ENCODE measurements at regions not wholly inside any gene's neighbourhood (a gene's known extent, or its start where the extent isn't known, plus 50 kb on each side); places are given as distances from the start of the nearest gene placed in this dataset.
"Not testable (repeated sequence)": the region's sequence is repeated elsewhere in the genome, so short reads cannot be mapped to it uniquely, and the experiment has no call there.

DNA sequence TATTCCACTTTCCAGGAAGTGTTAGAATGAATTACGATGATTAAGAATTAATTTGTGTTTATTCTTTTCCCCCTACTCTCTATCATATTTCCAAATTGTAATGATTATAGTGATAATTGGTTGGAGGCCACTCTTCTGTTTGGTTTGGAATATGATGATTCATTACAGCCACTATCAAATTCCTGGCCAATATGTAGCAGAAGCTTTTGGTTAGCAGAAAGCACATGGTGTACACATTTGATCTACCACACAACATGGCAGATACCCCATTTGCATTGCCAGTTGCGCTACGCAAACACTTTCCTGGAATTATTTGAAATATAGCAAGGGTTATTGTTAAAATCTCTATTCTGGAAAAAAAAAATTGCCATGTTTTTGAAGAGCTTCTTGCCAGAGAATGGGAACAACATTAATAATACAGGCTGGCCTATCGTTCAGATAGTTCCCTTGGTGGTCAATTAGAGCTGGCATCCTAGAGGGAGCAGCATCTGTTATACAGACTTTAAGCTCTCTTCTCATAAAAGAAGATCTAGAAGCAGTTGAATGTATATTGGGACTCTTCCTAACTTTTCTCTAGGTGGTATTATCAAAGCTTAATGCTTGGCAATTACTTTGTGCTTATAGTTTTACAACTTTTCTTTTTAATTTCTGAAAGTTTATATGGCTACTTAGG is 455.0 kb upstream of the ACTBL2 start:
- H3K4me3 Mint-ChIP-seq, result no peak overlapping the region
- Histone ChIP-seq H3K4me3 (ENCODE audit: low read length) (no peak overlapping the region), H3K27me3 (ENCODE audit: insufficient read depth, low read length, poor library complexity, severe bottlenecking) (no peaks in the 10 kb centered on the region), H3K36me3 (ENCODE audit: insufficient read depth, low read length) (no peaks in the 10 kb centered on the region), H3K27ac (ENCODE audit: low read depth, low read length) (no peak overlapping the region), H3K4me1 (ENCODE audit: insufficient read depth, low read length) (no peaks in the 10 kb centered on the region), H3K9me3 (ENCODE audit: low read length) (no peaks in the 10 kb centered on the region)
- peaks cover 0 to 10% (median 5%) of the 10 kb centered on the region in 5 donors for H3K9me3 Mint-ChIP-seq
- POLR2A ChIA-PET, result no interaction called here
- CTCF ChIA-PET, result no interaction called here
- no peaks in the 10 kb centered on the region for H3K27me3 Mint-ChIP-seq
- DNase-seq, result no peak
- H3K27ac Mint-ChIP-seq, result no peak overlapping the region
- no peaks in the 10 kb centered on the region for H3K4me1 Mint-ChIP-seq
- no peaks in the 10 kb centered on the region for H3K36me3 Mint-ChIP-seq

DNA sequence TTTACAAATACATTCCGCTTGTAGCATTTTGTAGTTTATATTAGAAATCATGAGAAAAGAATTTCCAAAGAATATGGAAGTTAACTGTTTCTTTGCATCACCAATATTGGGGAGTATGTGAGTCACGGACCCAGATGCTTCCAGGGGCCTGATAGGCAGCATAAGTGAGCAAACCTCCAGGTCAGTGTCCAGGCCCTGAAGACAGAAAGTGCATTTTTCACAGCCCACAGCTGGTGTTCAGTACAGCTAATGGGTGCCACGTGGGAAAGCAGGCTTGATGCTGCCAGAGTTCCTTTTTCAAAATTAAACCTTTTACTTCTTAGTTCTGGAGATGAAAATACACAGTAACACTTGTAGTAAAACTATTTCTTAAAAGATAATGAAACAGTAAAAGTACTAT is 454.4 kb upstream of the ACTBL2 start:
- POLR2A ChIA-PET, result no interaction called here
- H3K9me3 ChIP-seq (ENCODE audit: low read length), result no peaks in the 10 kb centered on the region
- CTCF ChIA-PET, result no interaction called here
- Mint-ChIP-seq H3K9me3 (peaks cover 0 to 9% (median 5%) of the 10 kb centered on the region in 5 donors), H3K4me3 (no peak overlapping the region), H3K4me1 (no peaks in the 10 kb centered on the region), H3K27ac (no peak overlapping the region), H3K27me3 (no peaks in the 10 kb centered on the region), H3K36me3 (no peaks in the 10 kb centered on the region)
- H3K36me3 ChIP-seq (ENCODE audit: insufficient read depth, low read length), result no peaks in the 10 kb centered on the region
- DNase-seq, result no peak
- H3K27ac ChIP-seq (ENCODE audit: low read depth, low read length), result no peak overlapping the region
- no peak overlapping the region for H3K4me3 ChIP-seq (ENCODE audit: low read length)
- H3K27me3 ChIP-seq (ENCODE audit: insufficient read depth, low read length, poor library complexity, severe bottlenecking), result no peaks in the 10 kb centered on the region
- no peaks in the 10 kb centered on the region for H3K4me1 ChIP-seq (ENCODE audit: insufficient read depth, low read length)

DNA sequence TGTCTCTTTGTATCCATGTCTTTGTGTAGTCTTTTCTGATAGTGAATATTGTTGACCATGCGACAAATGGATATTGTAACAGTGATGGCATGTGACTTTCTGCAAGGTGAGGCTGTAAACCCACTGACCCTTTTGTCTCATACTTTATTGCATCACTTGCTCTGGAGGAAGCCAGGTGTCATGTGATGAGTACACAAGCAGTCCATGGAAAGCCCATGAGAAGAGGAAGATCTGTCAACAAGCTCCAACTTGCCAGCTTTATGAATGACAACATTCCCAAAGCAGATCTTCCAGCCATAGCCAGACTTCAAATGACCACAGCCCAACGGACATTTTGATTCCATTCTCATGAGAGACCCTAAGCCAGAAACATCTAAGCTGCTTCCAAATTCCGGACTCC is 450.1 kb upstream of the ACTBL2 start:
- ChIA-PET CTCF (no interaction called here), POLR2A (no interaction called here)
- Mint-ChIP-seq H3K27me3 (no peaks in the 10 kb centered on the region), H3K9me3 (peaks cover 2 to 6% (median 4%) of the 10 kb centered on the region in 5 donors), H3K27ac (no peak overlapping the region), H3K36me3 (no peaks in the 10 kb centered on the region), H3K4me3 (no peak overlapping the region), H3K4me1 (no peaks in the 10 kb centered on the region)
- H3K27ac ChIP-seq (ENCODE audit: low read depth, low read length), result no peak overlapping the region
- H3K27me3 ChIP-seq (ENCODE audit: insufficient read depth, low read length, poor library complexity, severe bottlenecking), result no peaks in the 10 kb centered on the region
- H3K36me3 ChIP-seq (ENCODE audit: insufficient read depth, low read length), result no peaks in the 10 kb centered on the region
- H3K9me3 ChIP-seq (ENCODE audit: low read length), result no peaks in the 10 kb centered on the region
- no peaks in the 10 kb centered on the region for H3K4me1 ChIP-seq (ENCODE audit: insufficient read depth, low read length)
- no peak overlapping the region for H3K4me3 ChIP-seq (ENCODE audit: low read length)
- DNase-seq, result no peak

DNA sequence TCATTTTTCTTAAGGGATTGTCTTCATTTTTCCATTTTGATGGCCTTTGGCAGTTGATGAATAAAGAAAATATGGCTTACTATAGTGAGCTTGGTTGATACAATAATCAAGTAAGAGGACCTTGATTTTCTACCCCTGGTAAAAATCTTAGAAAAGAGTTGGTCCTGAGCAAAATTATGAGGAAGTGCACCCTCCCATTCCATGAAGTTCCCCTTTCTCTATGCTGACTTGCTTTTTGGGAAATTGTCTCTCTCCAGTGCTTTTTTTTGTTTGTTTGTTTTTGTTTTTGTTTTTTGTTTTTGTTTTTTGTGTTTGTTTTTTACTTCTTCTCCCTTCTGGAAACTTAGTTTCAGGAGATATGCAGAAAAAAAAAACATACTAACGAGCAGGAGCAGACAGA is 449.2 kb upstream of the ACTBL2 start:
- no peaks in the 10 kb centered on the region for H3K36me3 ChIP-seq (ENCODE audit: insufficient read depth, low read length)
- no peak overlapping the region for H3K27ac ChIP-seq (ENCODE audit: low read depth, low read length)
- H3K9me3 ChIP-seq (ENCODE audit: low read length), result no peaks in the 10 kb centered on the region
- H3K27me3 ChIP-seq (ENCODE audit: insufficient read depth, low read length, poor library complexity, severe bottlenecking), result no peaks in the 10 kb centered on the region
- H3K4me1 Mint-ChIP-seq, result no peaks in the 10 kb centered on the region
- no peaks in the 10 kb centered on the region for H3K4me1 ChIP-seq (ENCODE audit: insufficient read depth, low read length)
- no peak for DNase-seq
- no peaks in the 10 kb centered on the region for H3K27me3 Mint-ChIP-seq
- ChIA-PET POLR2A (no interaction called here), CTCF (no interaction called here)
- H3K4me3 ChIP-seq (ENCODE audit: low read length), result no peak overlapping the region
- H3K27ac Mint-ChIP-seq, result no peak overlapping the region
- H3K36me3 Mint-ChIP-seq, result no peaks in the 10 kb centered on the region
- H3K9me3 Mint-ChIP-seq, result peaks cover 2 to 6% (median 4%) of the 10 kb centered on the region in 5 donors
- no peak overlapping the region for H3K4me3 Mint-ChIP-seq

DNA sequence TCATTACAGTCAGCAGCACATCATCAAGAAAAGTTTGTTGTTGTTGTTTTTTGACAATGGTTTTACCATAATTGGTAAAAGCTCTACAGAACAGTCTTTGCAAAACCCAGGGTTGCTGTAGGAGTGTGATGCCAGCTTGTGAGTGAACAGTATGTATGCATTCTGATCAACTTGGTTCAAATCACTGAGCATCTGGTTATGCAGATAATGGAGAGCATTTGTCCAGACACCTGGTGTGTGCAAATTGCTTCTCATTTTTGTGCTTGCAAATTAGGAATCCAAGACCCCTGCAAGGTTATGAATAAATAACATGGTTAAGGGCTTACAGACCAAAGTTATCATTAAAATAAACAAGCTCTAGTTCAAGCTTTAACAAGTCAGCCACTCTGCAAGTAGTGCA is 448.7 kb upstream of the ACTBL2 start:
- DNase-seq, result no peak
- Mint-ChIP-seq H3K27ac (no peak overlapping the region), H3K27me3 (no peaks in the 10 kb centered on the region), H3K4me1 (no peaks in the 10 kb centered on the region), H3K4me3 (no peak overlapping the region), H3K36me3 (no peaks in the 10 kb centered on the region), H3K9me3 (peaks cover 2 to 6% (median 4%) of the 10 kb centered on the region in 5 donors)
- Histone ChIP-seq H3K36me3 (ENCODE audit: insufficient read depth, low read length) (no peaks in the 10 kb centered on the region), H3K27ac (ENCODE audit: low read depth, low read length) (no peak overlapping the region), H3K4me1 (ENCODE audit: insufficient read depth, low read length) (no peaks in the 10 kb centered on the region), H3K4me3 (ENCODE audit: low read length) (no peak overlapping the region), H3K27me3 (ENCODE audit: insufficient read depth, low read length, poor library complexity, severe bottlenecking) (no peaks in the 10 kb centered on the region), H3K9me3 (ENCODE audit: low read length) (no peaks in the 10 kb centered on the region)
- ChIA-PET CTCF (no interaction called here), POLR2A (no interaction called here)

GRCh38 chr5:57929271-57929670 is 446.7 kb upstream of the ACTBL2 start:
- Mint-ChIP-seq H3K4me3 (no peak overlapping the region), H3K36me3 (no peaks in the 10 kb centered on the region), H3K4me1 (no peaks in the 10 kb centered on the region), H3K27me3 (no peaks in the 10 kb centered on the region), H3K9me3 (peaks cover 0 to 10% (median 7%) of the 10 kb centered on the region in 5 donors), H3K27ac (no peak overlapping the region)
- Histone ChIP-seq H3K36me3 (ENCODE audit: insufficient read depth, low read length) (no peaks in the 10 kb centered on the region), H3K27me3 (ENCODE audit: insufficient read depth, low read length, poor library complexity, severe bottlenecking) (no peaks in the 10 kb centered on the region), H3K4me3 (ENCODE audit: low read length) (no peak overlapping the region), H3K27ac (ENCODE audit: low read depth, low read length) (no peak overlapping the region), H3K4me1 (ENCODE audit: insufficient read depth, low read length) (no peaks in the 10 kb centered on the region), H3K9me3 (ENCODE audit: low read length) (no peaks in the 10 kb centered on the region)
- ChIA-PET POLR2A (no interaction called here), CTCF (no interaction called here)
- no peak for DNase-seq

DNA sequence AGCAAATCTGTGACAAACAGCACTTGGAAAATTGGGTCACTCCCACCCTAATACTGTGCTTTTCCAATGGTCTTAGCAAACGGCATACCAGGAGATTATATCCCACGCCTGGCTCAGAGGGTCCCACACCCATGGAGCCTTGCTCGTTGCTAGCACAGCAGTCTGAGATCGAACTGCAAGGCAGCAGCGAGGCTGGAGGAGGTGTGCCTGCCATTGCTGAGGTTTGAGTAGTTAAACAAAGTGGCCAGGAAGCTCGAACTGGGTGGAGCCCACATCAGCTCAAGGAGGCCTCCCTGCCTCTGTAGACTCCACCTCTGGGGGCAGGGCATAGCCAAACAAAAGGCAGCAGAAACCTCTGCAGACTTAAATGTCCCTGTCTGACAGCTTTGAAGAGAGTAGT is 440.5 kb upstream of the ACTBL2 start:
- H3K27me3 Mint-ChIP-seq; CTCF ChIA-PET; H3K4me1 ChIP-seq (ENCODE audit: insufficient read depth, low read length); DNase-seq; H3K4me3 ChIP-seq (ENCODE audit: low read length); H3K36me3 ChIP-seq (ENCODE audit: insufficient read depth, low read length); H3K9me3 ChIP-seq (ENCODE audit: low read length); POLR2A ChIA-PET; H3K27ac Mint-ChIP-seq; H3K27ac ChIP-seq (ENCODE audit: low read depth, low read length); H3K4me3 Mint-ChIP-seq; H3K27me3 ChIP-seq (ENCODE audit: insufficient read depth, low read length, poor library complexity, severe bottlenecking); H3K4me1 Mint-ChIP-seq; H3K36me3 Mint-ChIP-seq: not testable (repeated sequence)
- peaks cover 0 to 12% (median 8%) of the 10 kb centered on the region in 5 donors for H3K9me3 Mint-ChIP-seq

DNA sequence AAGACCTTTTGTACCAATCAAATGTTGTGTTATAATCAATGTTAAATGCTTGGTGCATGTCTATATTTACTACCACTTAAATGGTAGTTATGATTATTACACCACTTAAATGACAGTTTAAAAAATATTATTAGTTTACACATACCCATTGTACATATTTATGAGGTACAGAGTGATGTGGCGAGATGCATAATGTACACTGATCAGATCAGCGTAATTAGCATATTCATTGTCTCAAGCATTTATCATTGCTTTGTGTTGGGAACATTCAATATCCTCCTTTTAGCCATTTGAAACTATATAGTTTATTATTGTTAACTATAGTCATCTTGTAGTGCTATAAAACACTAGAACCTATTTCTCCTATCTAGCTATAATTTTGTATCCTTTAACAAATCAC is 434.4 kb upstream of the ACTBL2 start:
- Mint-ChIP-seq H3K4me3 (no peak overlapping the region), H3K4me1 (no peaks in the 10 kb centered on the region), H3K27me3 (no peaks in the 10 kb centered on the region), H3K27ac (no peak overlapping the region), H3K36me3 (no peaks in the 10 kb centered on the region), H3K9me3 (peaks cover 0 to 5% (median 2%) of the 10 kb centered on the region in 5 donors)
- H3K9me3 ChIP-seq (ENCODE audit: low read length), result no peaks in the 10 kb centered on the region
- no peak overlapping the region for H3K4me3 ChIP-seq (ENCODE audit: low read length)
- no peaks in the 10 kb centered on the region for H3K27me3 ChIP-seq (ENCODE audit: insufficient read depth, low read length, poor library complexity, severe bottlenecking)
- no peak for DNase-seq
- no peak overlapping the region for H3K27ac ChIP-seq (ENCODE audit: low read depth, low read length)
- no peaks in the 10 kb centered on the region for H3K36me3 ChIP-seq (ENCODE audit: insufficient read depth, low read length)
- CTCF ChIA-PET, result no interaction called here
- no peaks in the 10 kb centered on the region for H3K4me1 ChIP-seq (ENCODE audit: insufficient read depth, low read length)
- POLR2A ChIA-PET, result no interaction called here

GRCh38 chr5:57915536-57915935 is 432.9 kb upstream of the ACTBL2 start:
- Histone ChIP-seq H3K27ac (ENCODE audit: low read depth, low read length) (no peak overlapping the region), H3K4me1 (ENCODE audit: insufficient read depth, low read length) (no peaks in the 10 kb centered on the region), H3K36me3 (ENCODE audit: insufficient read depth, low read length) (no peaks in the 10 kb centered on the region), H3K27me3 (ENCODE audit: insufficient read depth, low read length, poor library complexity, severe bottlenecking) (no peaks in the 10 kb centered on the region), H3K9me3 (ENCODE audit: low read length) (no peaks in the 10 kb centered on the region), H3K4me3 (ENCODE audit: low read length) (no peak overlapping the region)
- ChIA-PET CTCF (no interaction called here), POLR2A (no interaction called here)
- Mint-ChIP-seq H3K4me1 (no peaks in the 10 kb centered on the region), H3K9me3 (peaks cover 0 to 3% (median 0%) of the 10 kb centered on the region in 5 donors), H3K4me3 (no peak overlapping the region), H3K27ac (no peak overlapping the region), H3K27me3 (no peaks in the 10 kb centered on the region), H3K36me3 (no peaks in the 10 kb centered on the region)
- DNase-seq, result no peak

Data from CD8-positive, alpha-beta memory T cell (primary cell).